ENCODE measurements at regions not wholly inside any gene's neighbourhood (a gene's known extent, or its start where the extent isn't known, plus 50 kb on each side); places are given as distances from the start of the nearest gene placed in this dataset.

DNA sequence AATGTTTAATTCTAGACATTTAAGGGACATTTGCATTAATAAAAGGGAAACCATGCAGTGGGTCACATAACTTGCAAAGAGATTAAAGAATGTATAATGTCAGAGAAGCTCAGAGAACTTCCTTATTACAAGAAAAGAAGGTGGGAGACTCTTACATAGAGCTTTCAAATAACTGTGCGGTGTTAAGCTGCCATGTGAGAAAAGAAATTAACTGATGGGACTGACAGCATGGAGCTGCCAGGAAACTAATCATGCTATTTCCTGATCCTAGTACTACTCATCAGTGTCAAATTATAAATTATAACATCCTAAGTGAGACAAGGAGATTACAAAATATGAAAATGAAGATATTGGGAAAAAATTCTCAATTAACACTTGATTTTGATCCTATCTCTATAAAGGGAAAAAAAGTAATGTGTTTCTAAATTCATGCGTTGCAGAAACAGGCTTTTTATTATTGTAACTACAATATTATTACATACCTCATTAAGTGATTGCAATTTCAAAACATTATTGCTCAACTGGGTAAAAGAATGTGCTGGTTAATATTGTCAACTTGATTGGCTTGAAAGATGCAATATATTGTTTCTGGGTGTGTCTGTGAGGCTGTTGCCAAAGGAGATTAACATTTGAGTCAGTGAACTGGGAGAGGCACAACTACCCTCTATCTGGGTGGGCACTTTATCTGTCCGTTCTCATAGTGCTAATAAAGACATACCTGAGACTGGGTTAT lies 609.5 kb upstream of the NUDT12 start:
- intact Hi-C loops (cut with micrococcal nuclease) = no loop called here
- no peaks in the 10 kb centered on the region for H3K36me3 ChIP-seq (ENCODE audit: control insufficient read depth in 1 of 2, insufficient read depth in 2 of 2, low read length in 2 of 2)
- ChIA-PET RAD21 (ENCODE audit: low non-redundant PET in 1 of 2, low total read pairs in 2 of 2, uncharacterized antibody in 2 of 2, unreplicated experiment in 2 of 2) (no interaction called here), POLR2A (no interaction called here), CTCF (no interaction called here)
- no peaks in the 10 kb centered on the region for H3K9me2 ChIP-seq (ENCODE audit: insufficient read depth)
- H3K27me3 ChIP-seq (ENCODE audit: insufficient read depth, low read length) = no peaks in the 10 kb centered on the region
- H3K27ac ChIP-seq (ENCODE audit: low read depth, low read length) = no peak overlapping the region
- no peak overlapping the region for H3K4me2 ChIP-seq (ENCODE audit: low read length)
- no peak overlapping the region for H2AFZ ChIP-seq (ENCODE audit: low read depth, low read length, poor library complexity, severe bottlenecking)
- ATAC-seq = no peak
- H3K9me3 ChIP-seq (ENCODE audit: control insufficient read depth in 1 of 2, insufficient read depth in 1 of 2, low read depth in 1 of 2, low read length in 2 of 2) = no peaks in the 10 kb centered on the region
- DNase-seq (ENCODE audit: low read depth, low spot score) = no peak
- H3K9ac ChIP-seq (ENCODE audit: low read length) = no peak overlapping the region
- no peak overlapping the region for H3K4me3 ChIP-seq (replicated peaks in 1 of 2; ENCODE audit: low read depth in 1 of 2, low read length in 2 of 2)
- H3K79me2 ChIP-seq (ENCODE audit: insufficient read depth, low read length) = no peaks in the 10 kb centered on the region
- H4K20me1 ChIP-seq (ENCODE audit: insufficient read depth) = no peaks in the 10 kb centered on the region
- H3K4me1 ChIP-seq (ENCODE audit: control insufficient read depth in 1 of 2, insufficient read depth in 2 of 2, low read length in 2 of 2) = no peaks in the 10 kb centered on the region
- TF ChIP-seq, protein P1, sequence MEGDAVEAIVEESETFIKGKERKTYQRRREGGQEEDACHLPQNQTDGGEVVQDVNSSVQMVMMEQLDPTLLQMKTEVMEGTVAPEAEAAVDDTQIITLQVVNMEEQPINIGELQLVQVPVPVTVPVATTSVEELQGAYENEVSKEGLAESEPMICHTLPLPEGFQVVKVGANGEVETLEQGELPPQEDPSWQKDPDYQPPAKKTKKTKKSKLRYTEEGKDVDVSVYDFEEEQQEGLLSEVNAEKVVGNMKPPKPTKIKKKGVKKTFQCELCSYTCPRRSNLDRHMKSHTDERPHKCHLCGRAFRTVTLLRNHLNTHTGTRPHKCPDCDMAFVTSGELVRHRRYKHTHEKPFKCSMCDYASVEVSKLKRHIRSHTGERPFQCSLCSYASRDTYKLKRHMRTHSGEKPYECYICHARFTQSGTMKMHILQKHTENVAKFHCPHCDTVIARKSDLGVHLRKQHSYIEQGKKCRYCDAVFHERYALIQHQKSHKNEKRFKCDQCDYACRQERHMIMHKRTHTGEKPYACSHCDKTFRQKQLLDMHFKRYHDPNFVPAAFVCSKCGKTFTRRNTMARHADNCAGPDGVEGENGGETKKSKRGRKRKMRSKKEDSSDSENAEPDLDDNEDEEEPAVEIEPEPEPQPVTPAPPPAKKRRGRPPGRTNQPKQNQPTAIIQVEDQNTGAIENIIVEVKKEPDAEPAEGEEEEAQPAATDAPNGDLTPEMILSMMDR (IDR thresholded peaks at IDR 0.05 in 2 of 3, conservative IDR thresholded peaks at IDR 0.05 in 1 of 3; ENCODE audit: borderline replicate concordance in 1 of 3, insufficient read depth in 1 of 3, low read depth in 2 of 3, low read length in 2 of 3) = no peak
- no peak for TF ChIP-seq JUND (IDR thresholded peaks at IDR 0.05)
- TF ChIP-seq, protein P2, sequence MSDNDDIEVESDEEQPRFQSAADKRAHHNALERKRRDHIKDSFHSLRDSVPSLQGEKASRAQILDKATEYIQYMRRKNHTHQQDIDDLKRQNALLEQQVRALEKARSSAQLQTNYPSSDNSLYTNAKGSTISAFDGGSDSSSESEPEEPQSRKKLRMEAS (IDR thresholded peaks at IDR 0.05) = no peak
- no peak for TF ChIP-seq SRF (IDR thresholded peaks at IDR 0.05; ENCODE audit: low read depth)
- no peak for TF ChIP-seq EZH2phosphoT487 (IDR thresholded peaks at IDR 0.05; ENCODE audit: borderline replicate concordance)
- no peak for TF ChIP-seq SP1 (IDR thresholded peaks at IDR 0.05; ENCODE audit: low read depth)
- no peak for TF ChIP-seq YY1 (IDR thresholded peaks at IDR 0.05; ENCODE audit: extremely low read depth, insufficient replicate concordance, low read depth, low read length)
- TF ChIP-seq, protein P3, sequence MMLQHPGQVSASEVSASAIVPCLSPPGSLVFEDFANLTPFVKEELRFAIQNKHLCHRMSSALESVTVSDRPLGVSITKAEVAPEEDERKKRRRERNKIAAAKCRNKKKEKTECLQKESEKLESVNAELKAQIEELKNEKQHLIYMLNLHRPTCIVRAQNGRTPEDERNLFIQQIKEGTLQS (IDR thresholded peaks at IDR 0.05) = no peak
- TF ChIP-seq CBX3 (IDR thresholded peaks at IDR 0.05; ENCODE audit: low read depth) = no peak
- TF ChIP-seq FOSL1 (IDR thresholded peaks at IDR 0.05; ENCODE audit: low read depth) = no peak
- TF ChIP-seq, protein P4, sequence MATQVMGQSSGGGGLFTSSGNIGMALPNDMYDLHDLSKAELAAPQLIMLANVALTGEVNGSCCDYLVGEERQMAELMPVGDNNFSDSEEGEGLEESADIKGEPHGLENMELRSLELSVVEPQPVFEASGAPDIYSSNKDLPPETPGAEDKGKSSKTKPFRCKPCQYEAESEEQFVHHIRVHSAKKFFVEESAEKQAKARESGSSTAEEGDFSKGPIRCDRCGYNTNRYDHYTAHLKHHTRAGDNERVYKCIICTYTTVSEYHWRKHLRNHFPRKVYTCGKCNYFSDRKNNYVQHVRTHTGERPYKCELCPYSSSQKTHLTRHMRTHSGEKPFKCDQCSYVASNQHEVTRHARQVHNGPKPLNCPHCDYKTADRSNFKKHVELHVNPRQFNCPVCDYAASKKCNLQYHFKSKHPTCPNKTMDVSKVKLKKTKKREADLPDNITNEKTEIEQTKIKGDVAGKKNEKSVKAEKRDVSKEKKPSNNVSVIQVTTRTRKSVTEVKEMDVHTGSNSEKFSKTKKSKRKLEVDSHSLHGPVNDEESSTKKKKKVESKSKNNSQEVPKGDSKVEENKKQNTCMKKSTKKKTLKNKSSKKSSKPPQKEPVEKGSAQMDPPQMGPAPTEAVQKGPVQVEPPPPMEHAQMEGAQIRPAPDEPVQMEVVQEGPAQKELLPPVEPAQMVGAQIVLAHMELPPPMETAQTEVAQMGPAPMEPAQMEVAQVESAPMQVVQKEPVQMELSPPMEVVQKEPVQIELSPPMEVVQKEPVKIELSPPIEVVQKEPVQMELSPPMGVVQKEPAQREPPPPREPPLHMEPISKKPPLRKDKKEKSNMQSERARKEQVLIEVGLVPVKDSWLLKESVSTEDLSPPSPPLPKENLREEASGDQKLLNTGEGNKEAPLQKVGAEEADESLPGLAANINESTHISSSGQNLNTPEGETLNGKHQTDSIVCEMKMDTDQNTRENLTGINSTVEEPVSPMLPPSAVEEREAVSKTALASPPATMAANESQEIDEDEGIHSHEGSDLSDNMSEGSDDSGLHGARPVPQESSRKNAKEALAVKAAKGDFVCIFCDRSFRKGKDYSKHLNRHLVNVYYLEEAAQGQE (IDR thresholded peaks at IDR 0.05; ENCODE audit: low read depth) = no peak
- TF ChIP-seq ELF1 (IDR thresholded peaks at IDR 0.05; ENCODE audit: borderline replicate concordance, low read depth) = no peak
- TF ChIP-seq POLR2AphosphoS5 (IDR thresholded peaks at IDR 0.05; ENCODE audit: low read depth, low read length) = no peak
- no peak for TF ChIP-seq SIN3A (IDR thresholded peaks at IDR 0.05; ENCODE audit: low read depth)
- TF ChIP-seq EZH2 (IDR thresholded peaks at IDR 0.05) = no peak
- TF ChIP-seq ZFX (IDR thresholded peaks at IDR 0.05) = no peak
- no TSS peak for BruUV-seq (replicated peaks)

All from HCT116 (cell line).